WTC11 (cell line): ENCODE measurements at regions not wholly inside any gene's neighbourhood (a gene's known extent, or its start where the extent isn't known, plus 50 kb on each side); places are given as distances from the start of the nearest gene placed in this dataset.

Experiments
- NFE2L1 ChIP-seq: sonication (generic); formaldehyde crosslinking; IDR thresholded peaks from 2 replicates; pipeline ENCODE4 v1.8.1; 2023; ENCODE audit warnings: missing genetic modification reagents
- ZNF121 ChIP-seq: sonication (generic); formaldehyde crosslinking; IDR thresholded peaks from 2 replicates; pipeline ENCODE4 v1.8.0; 2023; ENCODE audit warnings: missing genetic modification reagents
- ZNF263 ChIP-seq: sonication (generic); formaldehyde crosslinking; IDR thresholded peaks from 2 replicates; pipeline ENCODE4 v1.8.1; 2022; ENCODE audit warnings: low read depth, mild to moderate bottlenecking, moderate library complexity, missing genetic modification reagents
- TF ChIP-seq, protein P1 (sequence below): sonication (generic); formaldehyde crosslinking; IDR thresholded peaks from 2 replicates; pipeline ENCODE4 v1.8.1; 2023; ENCODE audit warnings: mild to moderate bottlenecking, missing genetic modification reagents, moderate library complexity
- TF ChIP-seq, protein P2 (sequence below): sonication (generic); formaldehyde crosslinking; IDR thresholded peaks from 2 replicates; pipeline ENCODE4 v1.8.1; 2022; ENCODE audit warnings: mild to moderate bottlenecking, missing genetic modification reagents, moderate library complexity, borderline replicate concordance
- TF ChIP-seq, protein P3 (sequence below): sonication (generic); formaldehyde crosslinking; conservative IDR thresholded peaks from 2 replicates; pipeline ENCODE4 v1.8.1; 2022; ENCODE audit warnings: mild to moderate bottlenecking, missing genetic modification reagents
- TF ChIP-seq, protein P4 (sequence below): fragments of 200-600 bp; IDR thresholded peaks from 2 replicates; pipeline ENCODE4 v1.8.0; 2022; ENCODE audit warnings: antibody characterized with exemption
- TF ChIP-seq, protein P5 (sequence below): fragments of 250-450 bp; sonication (Bioruptor Pico); IDR thresholded peaks from 2 replicates; pipeline ENCODE4 v1.9.0; 2021; ENCODE audit warnings: mild to moderate bottlenecking
- TF ChIP-seq, protein P6 (sequence below): sonication (generic); formaldehyde crosslinking; IDR thresholded peaks from 2 replicates; pipeline ENCODE4 v1.8.1; 2022; ENCODE audit warnings: missing genetic modification reagents, borderline replicate concordance
- TF ChIP-seq, protein P7 (sequence below): sonication (generic); formaldehyde crosslinking; IDR thresholded peaks from 2 replicates; pipeline ENCODE4 v1.8.1; 2023; ENCODE audit warnings: mild to moderate bottlenecking, moderate library complexity, missing genetic modification reagents

DNA sequence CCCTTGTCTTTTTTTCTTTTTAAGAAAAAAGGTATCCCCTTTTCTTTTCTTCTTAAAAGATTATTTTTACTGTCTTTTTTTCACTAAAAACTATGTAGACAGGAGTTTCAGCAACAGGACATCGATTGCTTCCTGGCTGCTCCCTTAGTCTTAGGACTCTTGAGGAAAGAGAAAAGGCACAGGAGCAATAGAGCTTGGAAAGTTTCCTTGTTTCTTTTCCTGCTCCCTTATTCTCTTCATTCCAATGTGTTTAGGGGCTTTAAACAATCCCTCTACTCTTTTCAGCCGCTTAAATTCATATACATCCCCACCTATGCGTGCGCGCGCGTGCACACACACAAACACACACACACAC is 182.2 kb upstream of the FOXN2 start:
- TF ChIP-seq, protein P1, sequence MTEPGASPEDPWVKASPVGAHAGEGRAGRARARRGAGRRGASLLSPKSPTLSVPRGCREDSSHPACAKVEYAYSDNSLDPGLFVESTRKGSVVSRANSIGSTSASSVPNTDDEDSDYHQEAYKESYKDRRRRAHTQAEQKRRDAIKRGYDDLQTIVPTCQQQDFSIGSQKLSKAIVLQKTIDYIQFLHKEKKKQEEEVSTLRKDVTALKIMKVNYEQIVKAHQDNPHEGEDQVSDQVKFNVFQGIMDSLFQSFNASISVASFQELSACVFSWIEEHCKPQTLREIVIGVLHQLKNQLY = no peak
- no peak for TF ChIP-seq ZNF263 (CRISPR knock-in tag)
- TF ChIP-seq, protein P2, sequence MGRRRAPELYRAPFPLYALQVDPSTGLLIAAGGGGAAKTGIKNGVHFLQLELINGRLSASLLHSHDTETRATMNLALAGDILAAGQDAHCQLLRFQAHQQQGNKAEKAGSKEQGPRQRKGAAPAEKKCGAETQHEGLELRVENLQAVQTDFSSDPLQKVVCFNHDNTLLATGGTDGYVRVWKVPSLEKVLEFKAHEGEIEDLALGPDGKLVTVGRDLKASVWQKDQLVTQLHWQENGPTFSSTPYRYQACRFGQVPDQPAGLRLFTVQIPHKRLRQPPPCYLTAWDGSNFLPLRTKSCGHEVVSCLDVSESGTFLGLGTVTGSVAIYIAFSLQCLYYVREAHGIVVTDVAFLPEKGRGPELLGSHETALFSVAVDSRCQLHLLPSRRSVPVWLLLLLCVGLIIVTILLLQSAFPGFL (CRISPR knock-in tag) = no peak
- TF ChIP-seq, protein P3, sequence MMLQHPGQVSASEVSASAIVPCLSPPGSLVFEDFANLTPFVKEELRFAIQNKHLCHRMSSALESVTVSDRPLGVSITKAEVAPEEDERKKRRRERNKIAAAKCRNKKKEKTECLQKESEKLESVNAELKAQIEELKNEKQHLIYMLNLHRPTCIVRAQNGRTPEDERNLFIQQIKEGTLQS = no peak
- no peak for TF ChIP-seq NFE2L1 (CRISPR knock-in tag)
- TF ChIP-seq, protein P4, sequence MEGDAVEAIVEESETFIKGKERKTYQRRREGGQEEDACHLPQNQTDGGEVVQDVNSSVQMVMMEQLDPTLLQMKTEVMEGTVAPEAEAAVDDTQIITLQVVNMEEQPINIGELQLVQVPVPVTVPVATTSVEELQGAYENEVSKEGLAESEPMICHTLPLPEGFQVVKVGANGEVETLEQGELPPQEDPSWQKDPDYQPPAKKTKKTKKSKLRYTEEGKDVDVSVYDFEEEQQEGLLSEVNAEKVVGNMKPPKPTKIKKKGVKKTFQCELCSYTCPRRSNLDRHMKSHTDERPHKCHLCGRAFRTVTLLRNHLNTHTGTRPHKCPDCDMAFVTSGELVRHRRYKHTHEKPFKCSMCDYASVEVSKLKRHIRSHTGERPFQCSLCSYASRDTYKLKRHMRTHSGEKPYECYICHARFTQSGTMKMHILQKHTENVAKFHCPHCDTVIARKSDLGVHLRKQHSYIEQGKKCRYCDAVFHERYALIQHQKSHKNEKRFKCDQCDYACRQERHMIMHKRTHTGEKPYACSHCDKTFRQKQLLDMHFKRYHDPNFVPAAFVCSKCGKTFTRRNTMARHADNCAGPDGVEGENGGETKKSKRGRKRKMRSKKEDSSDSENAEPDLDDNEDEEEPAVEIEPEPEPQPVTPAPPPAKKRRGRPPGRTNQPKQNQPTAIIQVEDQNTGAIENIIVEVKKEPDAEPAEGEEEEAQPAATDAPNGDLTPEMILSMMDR = no peak
- TF ChIP-seq, protein P5, sequence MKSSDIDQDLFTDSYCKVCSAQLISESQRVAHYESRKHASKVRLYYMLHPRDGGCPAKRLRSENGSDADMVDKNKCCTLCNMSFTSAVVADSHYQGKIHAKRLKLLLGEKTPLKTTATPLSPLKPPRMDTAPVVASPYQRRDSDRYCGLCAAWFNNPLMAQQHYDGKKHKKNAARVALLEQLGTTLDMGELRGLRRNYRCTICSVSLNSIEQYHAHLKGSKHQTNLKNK (CRISPR knock-in tag) = no peak
- TF ChIP-seq ZNF121 (CRISPR knock-in tag) = no peak
- TF ChIP-seq, protein P6, sequence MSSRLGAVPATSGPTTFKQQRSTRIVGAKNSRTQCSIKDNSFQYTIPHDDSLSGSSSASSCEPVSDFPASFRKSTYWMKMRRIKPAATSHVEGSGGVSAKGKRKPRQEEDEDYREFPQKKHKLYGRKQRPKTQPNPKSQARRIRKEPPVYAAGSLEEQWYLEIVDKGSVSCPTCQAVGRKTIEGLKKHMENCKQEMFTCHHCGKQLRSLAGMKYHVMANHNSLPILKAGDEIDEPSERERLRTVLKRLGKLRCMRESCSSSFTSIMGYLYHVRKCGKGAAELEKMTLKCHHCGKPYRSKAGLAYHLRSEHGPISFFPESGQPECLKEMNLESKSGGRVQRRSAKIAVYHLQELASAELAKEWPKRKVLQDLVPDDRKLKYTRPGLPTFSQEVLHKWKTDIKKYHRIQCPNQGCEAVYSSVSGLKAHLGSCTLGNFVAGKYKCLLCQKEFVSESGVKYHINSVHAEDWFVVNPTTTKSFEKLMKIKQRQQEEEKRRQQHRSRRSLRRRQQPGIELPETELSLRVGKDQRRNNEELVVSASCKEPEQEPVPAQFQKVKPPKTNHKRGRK (CRISPR knock-in tag) = no peak
- TF ChIP-seq, protein P7, sequence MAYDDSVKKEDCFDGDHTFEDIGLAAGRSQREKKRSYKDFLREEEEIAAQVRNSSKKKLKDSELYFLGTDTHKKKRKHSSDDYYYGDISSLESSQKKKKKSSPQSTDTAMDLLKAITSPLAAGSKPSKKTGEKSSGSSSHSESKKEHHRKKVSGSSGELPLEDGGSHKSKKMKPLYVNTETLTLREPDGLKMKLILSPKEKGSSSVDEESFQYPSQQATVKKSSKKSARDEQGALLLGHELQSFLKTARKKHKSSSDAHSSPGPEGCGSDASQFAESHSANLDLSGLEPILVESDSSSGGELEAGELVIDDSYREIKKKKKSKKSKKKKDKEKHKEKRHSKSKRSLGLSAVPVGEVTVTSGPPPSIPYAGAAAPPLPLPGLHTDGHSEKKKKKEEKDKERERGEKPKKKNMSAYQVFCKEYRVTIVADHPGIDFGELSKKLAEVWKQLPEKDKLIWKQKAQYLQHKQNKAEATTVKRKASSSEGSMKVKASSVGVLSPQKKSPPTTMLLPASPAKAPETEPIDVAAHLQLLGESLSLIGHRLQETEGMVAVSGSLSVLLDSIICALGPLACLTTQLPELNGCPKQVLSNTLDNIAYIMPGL = no peak
